Type B pancreatic cell (in vitro differentiated cells): ENCODE measurements at regions not wholly inside any gene's neighbourhood (a gene's known extent, or its start where the extent isn't known, plus 50 kb on each side); places are given as distances from the start of the nearest gene placed in this dataset.

ENCODE experiments used
- DNase-seq: peaks from one replicate; pipeline ENCODE4 v3.0.0; 2021; ENCODE audit warnings: mixed read lengths; ENCODE audit not compliant: unreplicated experiment; ENCODE audit errors: extremely low spot score
- H3K27ac Mint-ChIP-seq: 2 replicates; pipeline ENCODE4 v1.8.0; 2021; ENCODE audit warnings: mild to moderate bottlenecking, mixed read lengths
- H3K27me3 Mint-ChIP-seq: 2 replicates; pipeline ENCODE4 v1.8.0; 2021; ENCODE audit warnings: mixed read lengths
- H3K36me3 Mint-ChIP-seq: 2 replicates; pipeline ENCODE4 v1.8.0; 2021; ENCODE audit warnings: mixed read lengths
- H3K4me1 Mint-ChIP-seq: one replicate; pipeline ENCODE4 v1.8.0; 2021; ENCODE audit warnings: mixed read lengths; ENCODE audit not compliant: unreplicated experiment
- H3K4me3 Mint-ChIP-seq: 2 replicates; pipeline ENCODE4 v1.8.0; 2021; ENCODE audit warnings: mild to moderate bottlenecking, mixed read lengths
- H3K9me3 Mint-ChIP-seq: 2 replicates; pipeline ENCODE4 v1.8.0; 2021; ENCODE audit warnings: mixed read lengths
- CTCF ChIP-seq: fragments of 200-600 bp; sonication (generic); conservative IDR thresholded peaks from 2 replicates; pipeline ENCODE4 v1.5.0; 2021; ENCODE audit warnings: antibody characterized with exemption, mild to moderate bottlenecking

- no peak for DNase-seq
- H3K9me3 Mint-ChIP-seq: no peaks in the 10 kb centered on the region
- H3K27ac Mint-ChIP-seq: no peak overlapping the region
- H3K4me3 Mint-ChIP-seq: no peak overlapping the region
- peaks cover 35% of the 10 kb centered on the region for H3K27me3 Mint-ChIP-seq
- no peaks in the 10 kb centered on the region for H3K4me1 Mint-ChIP-seq
- TF ChIP-seq CTCF: no peak
- H3K36me3 Mint-ChIP-seq: no peaks in the 10 kb centered on the region
Measured at GRCh38 chr2:118641711-118642110, 205.7 kb downstream of the EN1 start.

GRCh38 chr2:118639371-118639770, 208.1 kb downstream of the EN1 start:
- no peak for DNase-seq
- no peak for TF ChIP-seq CTCF
- H3K27ac Mint-ChIP-seq: no peak overlapping the region
- H3K36me3 Mint-ChIP-seq: no peaks in the 10 kb centered on the region
- H3K27me3 Mint-ChIP-seq: peaks cover 39% of the 10 kb centered on the region
- H3K4me3 Mint-ChIP-seq: no peak overlapping the region
- no peaks in the 10 kb centered on the region for H3K9me3 Mint-ChIP-seq
- H3K4me1 Mint-ChIP-seq: no peaks in the 10 kb centered on the region

- peaks cover 38% of the 10 kb centered on the region for H3K27me3 Mint-ChIP-seq
- no peak for DNase-seq
- H3K4me3 Mint-ChIP-seq: no peak overlapping the region
- TF ChIP-seq CTCF: no peak
- H3K9me3 Mint-ChIP-seq: no peaks in the 10 kb centered on the region
- no peaks in the 10 kb centered on the region for H3K4me1 Mint-ChIP-seq
- H3K36me3 Mint-ChIP-seq: no peaks in the 10 kb centered on the region
- no peak overlapping the region for H3K27ac Mint-ChIP-seq
Measured at GRCh38 chr2:118638453-118638852, 209.0 kb downstream of the EN1 start.

- Mint-ChIP-seq H3K4me1 (no peaks in the 10 kb centered on the region), H3K27ac (no peak overlapping the region), H3K27me3 (peaks cover 45% of the 10 kb centered on the region), H3K9me3 (no peaks in the 10 kb centered on the region), H3K4me3 (no peak overlapping the region), H3K36me3 (no peaks in the 10 kb centered on the region)
- TF ChIP-seq CTCF: no peak
- no peak for DNase-seq
Measured at GRCh38 chr2:118635891-118636290, 211.6 kb downstream of the EN1 start.

GRCh38 chr2:118634876-118635275, 212.6 kb downstream of the EN1 start:
- no peak overlapping the region for H3K4me3 Mint-ChIP-seq
- no peak for TF ChIP-seq CTCF
- DNase-seq: no peak
- no peaks in the 10 kb centered on the region for H3K36me3 Mint-ChIP-seq
- no peak overlapping the region for H3K27ac Mint-ChIP-seq
- H3K9me3 Mint-ChIP-seq: no peaks in the 10 kb centered on the region
- H3K27me3 Mint-ChIP-seq: peaks cover 43% of the 10 kb centered on the region
- H3K4me1 Mint-ChIP-seq: no peaks in the 10 kb centered on the region

- no peak overlapping the region for H3K27ac Mint-ChIP-seq
- H3K9me3 Mint-ChIP-seq: no peaks in the 10 kb centered on the region
- H3K27me3 Mint-ChIP-seq: peaks cover 52% of the 10 kb centered on the region
- no peak for DNase-seq
- no peaks in the 10 kb centered on the region for H3K36me3 Mint-ChIP-seq
- no peak for TF ChIP-seq CTCF
- H3K4me3 Mint-ChIP-seq: no peak overlapping the region
- H3K4me1 Mint-ChIP-seq: no peaks in the 10 kb centered on the region
Measured at GRCh38 chr2:118633371-118634018, 214.0 kb downstream of the EN1 start.
